HepG2 (cell line): ENCODE measurements at regions not wholly inside any gene's neighbourhood (a gene's known extent, or its start where the extent isn't known, plus 50 kb on each side); places are given as distances from the start of the nearest gene placed in this dataset.

ENCODE experiments used
- ATAC-seq: fragments of 200-7000 bp; cut with Tn5 transposase; 3 replicates; pipeline ENCODE4 v1.9.1; 2020; ENCODE audit warnings: mild to moderate bottlenecking, moderate library complexity
- BruUV-seq: library from RNA; stranded (reverse); fragments of 400-500 nt; replicated peaks from 2 replicates; lab custom pipeline; 2021; lab: Mats Ljungman, UMichigan
- CTCF ChIA-PET: fragments of 300-600 bp; formaldehyde crosslinking; extraction: SDS; loops from one replicate; lab custom pipeline; 2021; ENCODE audit warnings: low total read pairs, inconsistent platforms, low intra/inter-chr PET ratio; lab: Yijun Ruan, JAX
- POLR2A ChIA-PET: fragments of 350-600 bp; sonication (Branson Sonifier 250); formaldehyde crosslinking; loops from one replicate; lab custom pipeline; 2020; ENCODE audit warnings: antibody characterized with exemption, inconsistent platforms; lab: Yijun Ruan, JAX
- DNase-seq: peaks from one replicate; pipeline ENCODE4 v3.0.0-alpha.2; 2015; ENCODE audit warnings: low spot score
- FAIRE-seq: peaks from 3 replicates; lab custom pipeline; 2011; peaks lifted over from hg19 to GRCh38; lab: Jason Lieb, UNC
- H2AFZ ChIP-seq: one replicate; pipeline ENCODE4 v1.6.1; 2011; ENCODE audit warnings: low read length, inconsistent platforms
- H3K27ac ChIP-seq: fragments of 300-600 bp; 3 replicates; pipeline ENCODE4 v1.8.0; 2011; ENCODE audit warnings: mixed run types, mild to moderate bottlenecking, mixed read lengths, low read length, inconsistent platforms; ENCODE audit not compliant: insufficient read depth; ENCODE audit errors: extremely low read length
- H3K27me3 ChIP-seq, 2 experiments: fragments of 200-600 bp in 1 of 2; 2 replicates in 1 of 2; 3 replicates in 1 of 2; pipeline versions ENCODE4 v1.6.0 to v1.8.0; 2011; ENCODE audit warnings: low read length in 2 of 2, mild to moderate bottlenecking in 2 of 2, moderate library complexity in 2 of 2, inconsistent platforms in 1 of 2; ENCODE audit not compliant: insufficient read depth in 2 of 2, control insufficient read depth in 1 of 2
- H3K36me3 ChIP-seq, 2 experiments: fragments of 200-600 bp in 1 of 2; replicated peaks in 1 of 2; 2 replicates in 1 of 2; 3 replicates in 1 of 2; pipeline versions ENCODE4 v1.5.1 to v1.8.0; 2011; ENCODE audit warnings: low read length in 2 of 2, inconsistent platforms in 1 of 2; ENCODE audit not compliant: insufficient read depth in 2 of 2, control insufficient read depth in 1 of 2
- H3K4me1 ChIP-seq: 2 replicates; pipeline ENCODE4 v1.5.1; 2012; ENCODE audit warnings: low read length, inconsistent platforms; ENCODE audit not compliant: insufficient read depth
- H3K4me2 ChIP-seq: 2 replicates; pipeline ENCODE4 v1.6.0; 2011; ENCODE audit warnings: low read depth, low read length, inconsistent platforms
- H3K4me3 ChIP-seq, 3 experiments: fragments of 200-600 bp in 1 of 3; sonication (generic), shearing (Covaris generic) in 1 of 3; replicated peaks in 1 of 3; 2 replicates each; pipeline ENCODE4 v1.5.1; 2011 to 2016; ENCODE audit warnings: low read length in 3 of 3, inconsistent platforms in 2 of 3, low read depth in 2 of 3, mild to moderate bottlenecking in 2 of 3, control low read depth in 1 of 3, mixed read lengths in 1 of 3; ENCODE audit not compliant: insufficient read depth in 1 of 3
- H3K79me2 ChIP-seq: one replicate; pipeline ENCODE4 v1.6.1; 2011; ENCODE audit warnings: low read length, inconsistent platforms; ENCODE audit not compliant: insufficient read depth
- H3K9ac ChIP-seq: 2 replicates; pipeline ENCODE4 v1.6.0; 2011; ENCODE audit warnings: mild to moderate bottlenecking, low read depth, low read length, inconsistent platforms; ENCODE audit not compliant: insufficient read depth
- H3K9me3 ChIP-seq: 2 replicates; pipeline ENCODE4 v1.5.1; 2012; ENCODE audit warnings: mild to moderate bottlenecking, low read length
- H4K20me1 ChIP-seq: 2 replicates; pipeline ENCODE4 v1.6.0; 2011; ENCODE audit warnings: inconsistent platforms, mild to moderate bottlenecking, low read length, moderate library complexity; ENCODE audit not compliant: insufficient read depth
- ATF7-NPFF ChIP-seq: sonication (generic); formaldehyde crosslinking; IDR thresholded peaks from 2 replicates; pipeline ENCODE4 v1.8.1; 2023; ENCODE audit warnings: mild to moderate bottlenecking, low read depth, missing genetic modification reagents, moderate library complexity
- HNRNPLL ChIP-seq: fragments of 200-400 bp; formaldehyde crosslinking; IDR thresholded peaks from 2 replicates; pipeline ENCODE4 v1.6.1; 2017; ENCODE audit warnings: mild to moderate bottlenecking, low read depth, low read length; ENCODE audit not compliant: poor library complexity, severe bottlenecking
- MAFG ChIP-seq: sonication (generic); formaldehyde crosslinking; IDR thresholded peaks from 2 replicates; pipeline ENCODE4 v1.5.1; 2020; ENCODE audit warnings: mild to moderate bottlenecking, missing genetic modification reagents
- NR3C1 ChIP-seq: sonication (generic); formaldehyde crosslinking; IDR thresholded peaks from 2 replicates; pipeline ENCODE4 v1.4.0; 2020; ENCODE audit warnings: missing genetic modification reagents
- SMAD3 ChIP-seq: sonication (generic); formaldehyde crosslinking; IDR thresholded peaks from 2 replicates; pipeline ENCODE4 v1.4.0; 2020; ENCODE audit warnings: missing genetic modification reagents
- SRY ChIP-seq: sonication (generic); formaldehyde crosslinking; IDR thresholded peaks from 2 replicates; pipeline ENCODE4 v1.8.0; 2022; ENCODE audit warnings: mild to moderate bottlenecking, missing genetic modification reagents
- U2AF2 ChIP-seq: fragments of 200-400 bp; formaldehyde crosslinking; IDR thresholded peaks from 2 replicates; pipeline ENCODE4 v1.6.1; 2017; ENCODE audit warnings: low read depth, mild to moderate bottlenecking, low read length
- ZFP41 ChIP-seq: sonication (generic); formaldehyde crosslinking; IDR thresholded peaks from 2 replicates; pipeline ENCODE4 v1.4.0; 2020; ENCODE audit warnings: mild to moderate bottlenecking, missing genetic modification reagents, borderline replicate concordance
- ZKSCAN1 ChIP-seq: fragments of 150-350 bp; IDR thresholded peaks from 2 replicates; pipeline ENCODE4 v1.6.1; 2014; ENCODE audit warnings: low read length
- ZNF292 ChIP-seq: sonication (generic); formaldehyde crosslinking; IDR thresholded peaks from 2 replicates; pipeline ENCODE4 v1.8.1; 2022; ENCODE audit warnings: mild to moderate bottlenecking, low read depth, missing genetic modification reagents, borderline replicate concordance
- ZNF30 ChIP-seq: sonication (generic); formaldehyde crosslinking; IDR thresholded peaks from 2 replicates; pipeline ENCODE4 v1.5.0; 2020; ENCODE audit warnings: mild to moderate bottlenecking, missing genetic modification reagents
- ZNF790 ChIP-seq: sonication (generic); formaldehyde crosslinking; IDR thresholded peaks from 2 replicates; pipeline ENCODE4 v1.8.0; 2022; ENCODE audit warnings: missing genetic modification reagents, mild to moderate bottlenecking, borderline replicate concordance
- WGBS: methylation state at CpG from one replicate; pipeline ENCODE4 v1.1.6; 2017; ENCODE audit warnings: low lambda C conversion rate; 5-methylcytosine and 5-hydroxymethylcytosine counted together
- in situ Hi-C: cut with HindIII; loops from 2 replicates; pipeline ENCODE4 v1.10.0; 2017; ENCODE audit warnings: low pct_unique_long_range_greater_than_20kb; ENCODE audit not compliant: extremely low pct_ligation_motif_present
- intact Hi-C: fragments of 100-400 bp; cut with micrococcal nuclease; formaldehyde crosslinking; loops from one replicate; pipeline ENCODE4 v1.10.0; 2022; ENCODE audit not compliant: unreplicated experiment
- TF ChIP-seq, protein P1 (sequence below): sonication (generic); formaldehyde crosslinking; conservative IDR thresholded peaks from 2 replicates; pipeline ENCODE4 v1.8.0; 2022; ENCODE audit warnings: low read depth, missing genetic modification reagents
- TF ChIP-seq, protein P2 (sequence below), 2 experiments: sonication (generic) in 1 of 2; formaldehyde crosslinking in 1 of 2; IDR thresholded peaks; 2 replicates each; pipeline versions ENCODE4 v1.6.1 to v1.9.0; 2014 to 2022; ENCODE audit warnings: antibody characterized with exemption in 1 of 2, borderline replicate concordance in 1 of 2, inconsistent platforms in 1 of 2, low read depth in 1 of 2, missing genetic modification reagents in 1 of 2
- TF ChIP-seq, protein P3 (sequence below): IDR thresholded peaks from 2 replicates; pipeline ENCODE4 v1.6.1; 2016; ENCODE audit warnings: missing compliant biosample characterization, missing genetic modification reagents, borderline replicate concordance

DNA sequence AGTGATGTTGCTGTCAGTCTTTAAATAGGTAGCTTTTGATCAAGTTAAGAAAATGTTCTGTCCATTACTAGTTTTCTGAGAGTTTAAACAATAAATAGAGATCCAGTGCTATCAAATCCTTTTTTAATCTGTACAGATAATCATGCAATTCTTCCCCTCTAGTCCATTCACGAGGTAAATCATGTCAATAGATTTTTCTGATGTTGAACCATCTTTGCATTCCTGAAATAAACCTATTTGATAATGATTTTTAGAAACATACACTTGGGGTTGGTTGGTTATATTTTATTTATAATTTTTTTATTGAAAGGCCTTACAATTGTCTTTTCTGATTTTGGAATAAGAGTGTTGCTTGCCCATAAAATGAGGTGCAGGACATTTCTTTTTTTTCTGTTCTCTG is 95.0 kb downstream of the FAM53A start:
- Histone ChIP-seq H3K27ac (no peak overlapping the region), H2AFZ (no peak overlapping the region), H3K4me2 (no peak overlapping the region), H4K20me1 (no peaks in the 10 kb centered on the region), H3K4me1 (no peaks in the 10 kb centered on the region), H3K9me3 (peaks cover 4% of the 10 kb centered on the region; the same call in 1 of the 2 replicates), H3K36me3 (no peaks in the 10 kb centered on the region), H3K79me2 (no peaks in the 10 kb centered on the region), H3K9ac (no peak overlapping the region), H3K27me3 (peaks cover 4 to 28% of the 10 kb centered on the region in 2 experiments; a peak in 4 of 5 replicates), H3K4me3 (no peak overlapping the region)
- in situ Hi-C loops = no loop called here
- TF ChIP-seq U2AF2 (no peak), ZNF292 (CRISPR knock-in tag) (no peak), NR3C1 (CRISPR knock-in tag) (no peak), SMAD3 (CRISPR knock-in tag) (no peak), HNRNPLL (no peak), ATF7-NPFF (CRISPR knock-in tag) (no peak), MAFG (CRISPR knock-in tag) (no peak), SRY (CRISPR knock-in tag) (no peak), ZNF790 (CRISPR knock-in tag) (no peak), ZFP41 (CRISPR knock-in tag) (no peak), ZKSCAN1 (no peak), ZNF30 (no peak)
- TF ChIP-seq, protein P1, sequence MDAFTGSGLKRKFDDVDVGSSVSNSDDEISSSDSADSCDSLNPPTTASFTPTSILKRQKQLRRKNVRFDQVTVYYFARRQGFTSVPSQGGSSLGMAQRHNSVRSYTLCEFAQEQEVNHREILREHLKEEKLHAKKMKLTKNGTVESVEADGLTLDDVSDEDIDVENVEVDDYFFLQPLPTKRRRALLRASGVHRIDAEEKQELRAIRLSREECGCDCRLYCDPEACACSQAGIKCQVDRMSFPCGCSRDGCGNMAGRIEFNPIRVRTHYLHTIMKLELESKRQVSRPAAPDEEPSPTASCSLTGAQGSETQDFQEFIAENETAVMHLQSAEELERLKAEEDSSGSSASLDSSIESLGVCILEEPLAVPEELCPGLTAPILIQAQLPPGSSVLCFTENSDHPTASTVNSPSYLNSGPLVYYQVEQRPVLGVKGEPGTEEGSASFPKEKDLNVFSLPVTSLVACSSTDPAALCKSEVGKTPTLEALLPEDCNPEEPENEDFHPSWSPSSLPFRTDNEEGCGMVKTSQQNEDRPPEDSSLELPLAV = no peak
- TF ChIP-seq, protein P2, sequence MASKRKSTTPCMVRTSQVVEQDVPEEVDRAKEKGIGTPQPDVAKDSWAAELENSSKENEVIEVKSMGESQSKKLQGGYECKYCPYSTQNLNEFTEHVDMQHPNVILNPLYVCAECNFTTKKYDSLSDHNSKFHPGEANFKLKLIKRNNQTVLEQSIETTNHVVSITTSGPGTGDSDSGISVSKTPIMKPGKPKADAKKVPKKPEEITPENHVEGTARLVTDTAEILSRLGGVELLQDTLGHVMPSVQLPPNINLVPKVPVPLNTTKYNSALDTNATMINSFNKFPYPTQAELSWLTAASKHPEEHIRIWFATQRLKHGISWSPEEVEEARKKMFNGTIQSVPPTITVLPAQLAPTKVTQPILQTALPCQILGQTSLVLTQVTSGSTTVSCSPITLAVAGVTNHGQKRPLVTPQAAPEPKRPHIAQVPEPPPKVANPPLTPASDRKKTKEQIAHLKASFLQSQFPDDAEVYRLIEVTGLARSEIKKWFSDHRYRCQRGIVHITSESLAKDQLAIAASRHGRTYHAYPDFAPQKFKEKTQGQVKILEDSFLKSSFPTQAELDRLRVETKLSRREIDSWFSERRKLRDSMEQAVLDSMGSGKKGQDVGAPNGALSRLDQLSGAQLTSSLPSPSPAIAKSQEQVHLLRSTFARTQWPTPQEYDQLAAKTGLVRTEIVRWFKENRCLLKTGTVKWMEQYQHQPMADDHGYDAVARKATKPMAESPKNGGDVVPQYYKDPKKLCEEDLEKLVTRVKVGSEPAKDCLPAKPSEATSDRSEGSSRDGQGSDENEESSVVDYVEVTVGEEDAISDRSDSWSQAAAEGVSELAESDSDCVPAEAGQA (IDR thresholded peaks at IDR 0.05; ENCODE audit: low read depth) = no peak
- TF ChIP-seq, protein P2 (CRISPR knock-in tag; IDR thresholded peaks at IDR 0.05; ENCODE audit: borderline replicate concordance) = no peak
- TF ChIP-seq, protein P3, sequence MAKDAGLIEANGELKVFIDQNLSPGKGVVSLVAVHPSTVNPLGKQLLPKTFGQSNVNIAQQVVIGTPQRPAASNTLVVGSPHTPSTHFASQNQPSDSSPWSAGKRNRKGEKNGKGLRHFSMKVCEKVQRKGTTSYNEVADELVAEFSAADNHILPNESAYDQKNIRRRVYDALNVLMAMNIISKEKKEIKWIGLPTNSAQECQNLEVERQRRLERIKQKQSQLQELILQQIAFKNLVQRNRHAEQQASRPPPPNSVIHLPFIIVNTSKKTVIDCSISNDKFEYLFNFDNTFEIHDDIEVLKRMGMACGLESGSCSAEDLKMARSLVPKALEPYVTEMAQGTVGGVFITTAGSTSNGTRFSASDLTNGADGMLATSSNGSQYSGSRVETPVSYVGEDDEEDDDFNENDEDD (CRISPR knock-in tag) = no peak
- WGBS = 0% methylated on average over 1 of the region's 1 CpG
- FAIRE-seq (no peak), ATAC-seq (no peak), DNase-seq (no peak)
- BruUV-seq = no TSS peak
- intact Hi-C loops = no loop called here
- ChIA-PET CTCF (no interaction called here), POLR2A (no interaction called here)
